ENCODE measurements at regions not wholly inside any gene's neighbourhood (a gene's known extent, or its start where the extent isn't known, plus 50 kb on each side); places are given as distances from the start of the nearest gene placed in this dataset.

GRCh38 chr2:126750506-126750905 is 94.5 kb downstream of the GYPC start:
- Histone ChIP-seq H3K27me3 (ENCODE audit: insufficient read depth, low read length) (no peaks in the 10 kb centered on the region), H3K79me2 (ENCODE audit: insufficient read depth, low read length) (no peaks in the 10 kb centered on the region), H3K27ac (ENCODE audit: low read depth, low read length, poor library complexity, severe bottlenecking) (no peak overlapping the region), H3K4me2 (ENCODE audit: low read length) (no peak overlapping the region), H3K9me2 (ENCODE audit: low read depth, low read length) (no peaks in the 10 kb centered on the region), H3K4me3 (ENCODE audit: low read depth, low read length, poor library complexity, severe bottlenecking) (no peak overlapping the region), H3K9me3 (ENCODE audit: low read length) (no peaks in the 10 kb centered on the region), H3K4me1 (ENCODE audit: insufficient read depth, low read length, severe bottlenecking) (no peaks in the 10 kb centered on the region), H3K9ac (ENCODE audit: low read length) (no peak overlapping the region), H3F3A (ENCODE audit: insufficient read depth, low read length) (no peaks in the 10 kb centered on the region), H2AFZ (ENCODE audit: low read length) (no peak overlapping the region), H4K20me1 (ENCODE audit: insufficient read depth, low read length) (no peaks in the 10 kb centered on the region), H3K36me3 (ENCODE audit: insufficient read depth, low read length) (no peaks in the 10 kb centered on the region)
- TF ChIP-seq EZH2 (IDR thresholded peaks at IDR 0.05; ENCODE audit: borderline replicate concordance, low read length) = no peak
- no peak for TF ChIP-seq CTCF (IDR thresholded peaks at IDR 0.05; ENCODE audit: low read length)

GRCh38 chr2:126751477-126751876 is 95.5 kb downstream of the GYPC start:
- no peak overlapping the region for H3K4me2 ChIP-seq (ENCODE audit: low read length)
- H3K4me3 ChIP-seq (ENCODE audit: low read depth, low read length, poor library complexity, severe bottlenecking) = no peak overlapping the region
- H3K9me2 ChIP-seq (ENCODE audit: low read depth, low read length) = no peaks in the 10 kb centered on the region
- no peaks in the 10 kb centered on the region for H3K36me3 ChIP-seq (ENCODE audit: insufficient read depth, low read length)
- H3F3A ChIP-seq (ENCODE audit: insufficient read depth, low read length) = no peaks in the 10 kb centered on the region
- no peaks in the 10 kb centered on the region for H3K9me3 ChIP-seq (ENCODE audit: low read length)
- H2AFZ ChIP-seq (ENCODE audit: low read length) = no peak overlapping the region
- TF ChIP-seq EZH2 (IDR thresholded peaks at IDR 0.05; ENCODE audit: borderline replicate concordance, low read length) = no peak
- no peak overlapping the region for H3K27ac ChIP-seq (ENCODE audit: low read depth, low read length, poor library complexity, severe bottlenecking)
- no peaks in the 10 kb centered on the region for H4K20me1 ChIP-seq (ENCODE audit: insufficient read depth, low read length)
- no peaks in the 10 kb centered on the region for H3K27me3 ChIP-seq (ENCODE audit: insufficient read depth, low read length)
- no peaks in the 10 kb centered on the region for H3K4me1 ChIP-seq (ENCODE audit: insufficient read depth, low read length, severe bottlenecking)
- no peak overlapping the region for H3K9ac ChIP-seq (ENCODE audit: low read length)
- H3K79me2 ChIP-seq (ENCODE audit: insufficient read depth, low read length) = no peaks in the 10 kb centered on the region

- Histone ChIP-seq H3K27me3 (ENCODE audit: insufficient read depth, low read length) (no peaks in the 10 kb centered on the region), H3K4me3 (ENCODE audit: low read depth, low read length, poor library complexity, severe bottlenecking) (no peak overlapping the region), H3K9me3 (ENCODE audit: low read length) (no peaks in the 10 kb centered on the region), H3K4me2 (ENCODE audit: low read length) (no peak overlapping the region), H2AFZ (ENCODE audit: low read length) (no peak overlapping the region), H3K79me2 (ENCODE audit: insufficient read depth, low read length) (no peaks in the 10 kb centered on the region), H3K27ac (ENCODE audit: low read depth, low read length, poor library complexity, severe bottlenecking) (no peak overlapping the region), H3K36me3 (ENCODE audit: insufficient read depth, low read length) (no peaks in the 10 kb centered on the region), H3K9me2 (ENCODE audit: low read depth, low read length) (no peaks in the 10 kb centered on the region), H3K9ac (ENCODE audit: low read length) (no peak overlapping the region), H3F3A (ENCODE audit: insufficient read depth, low read length) (no peaks in the 10 kb centered on the region), H3K4me1 (ENCODE audit: insufficient read depth, low read length, severe bottlenecking) (no peaks in the 10 kb centered on the region), H4K20me1 (ENCODE audit: insufficient read depth, low read length) (no peaks in the 10 kb centered on the region)
- TF ChIP-seq CTCF (IDR thresholded peaks at IDR 0.05; ENCODE audit: low read length) = no peak
- no peak for TF ChIP-seq EZH2 (IDR thresholded peaks at IDR 0.05; ENCODE audit: borderline replicate concordance, low read length)
Observed at GRCh38 chr2:126752876-126753275, 96.9 kb downstream of the GYPC start.

- no peaks in the 10 kb centered on the region for H3K9me3 ChIP-seq (ENCODE audit: low read length)
- no peaks in the 10 kb centered on the region for H3K4me1 ChIP-seq (ENCODE audit: insufficient read depth, low read length, severe bottlenecking)
- no peaks in the 10 kb centered on the region for H3K79me2 ChIP-seq (ENCODE audit: insufficient read depth, low read length)
- no peak overlapping the region for H3K4me2 ChIP-seq (ENCODE audit: low read length)
- no peak overlapping the region for H2AFZ ChIP-seq (ENCODE audit: low read length)
- H3K36me3 ChIP-seq (ENCODE audit: insufficient read depth, low read length) = no peaks in the 10 kb centered on the region
- no peak overlapping the region for H3K4me3 ChIP-seq (ENCODE audit: low read depth, low read length, poor library complexity, severe bottlenecking)
- no peak overlapping the region for H3K9ac ChIP-seq (ENCODE audit: low read length)
- no peaks in the 10 kb centered on the region for H3K27me3 ChIP-seq (ENCODE audit: insufficient read depth, low read length)
- H3K27ac ChIP-seq (ENCODE audit: low read depth, low read length, poor library complexity, severe bottlenecking) = no peak overlapping the region
- no peaks in the 10 kb centered on the region for H3F3A ChIP-seq (ENCODE audit: insufficient read depth, low read length)
- TF ChIP-seq CTCF (IDR thresholded peaks at IDR 0.05; ENCODE audit: low read length) = no peak
- no peak for TF ChIP-seq EZH2 (IDR thresholded peaks at IDR 0.05; ENCODE audit: borderline replicate concordance, low read length)
- no peaks in the 10 kb centered on the region for H4K20me1 ChIP-seq (ENCODE audit: insufficient read depth, low read length)
- H3K9me2 ChIP-seq (ENCODE audit: low read depth, low read length) = no peaks in the 10 kb centered on the region
Observed at GRCh38 chr2:126753501-126754212, 97.7 kb downstream of the GYPC start.

Data from OCI-LY1 (cell line).